ENCODE measurements at regions not wholly inside any gene's neighbourhood (a gene's known extent, or its start where the extent isn't known, plus 50 kb on each side); places are given as distances from the start of the nearest gene placed in this dataset.

GRCh38 chr18:61086657-61087056, 246.6 kb upstream of the CDH20 start (continued):
- TF ChIP-seq AFF4 (CRISPR knock-in tag; IDR thresholded peaks at IDR 0.05), result no peak
- no peak for TF ChIP-seq FOXP1 (CRISPR knock-in tag; IDR thresholded peaks at IDR 0.05)
- no peak for TF ChIP-seq ZBTB33 (CRISPR knock-in tag; IDR thresholded peaks at IDR 0.05)
- TF ChIP-seq, protein P1, sequence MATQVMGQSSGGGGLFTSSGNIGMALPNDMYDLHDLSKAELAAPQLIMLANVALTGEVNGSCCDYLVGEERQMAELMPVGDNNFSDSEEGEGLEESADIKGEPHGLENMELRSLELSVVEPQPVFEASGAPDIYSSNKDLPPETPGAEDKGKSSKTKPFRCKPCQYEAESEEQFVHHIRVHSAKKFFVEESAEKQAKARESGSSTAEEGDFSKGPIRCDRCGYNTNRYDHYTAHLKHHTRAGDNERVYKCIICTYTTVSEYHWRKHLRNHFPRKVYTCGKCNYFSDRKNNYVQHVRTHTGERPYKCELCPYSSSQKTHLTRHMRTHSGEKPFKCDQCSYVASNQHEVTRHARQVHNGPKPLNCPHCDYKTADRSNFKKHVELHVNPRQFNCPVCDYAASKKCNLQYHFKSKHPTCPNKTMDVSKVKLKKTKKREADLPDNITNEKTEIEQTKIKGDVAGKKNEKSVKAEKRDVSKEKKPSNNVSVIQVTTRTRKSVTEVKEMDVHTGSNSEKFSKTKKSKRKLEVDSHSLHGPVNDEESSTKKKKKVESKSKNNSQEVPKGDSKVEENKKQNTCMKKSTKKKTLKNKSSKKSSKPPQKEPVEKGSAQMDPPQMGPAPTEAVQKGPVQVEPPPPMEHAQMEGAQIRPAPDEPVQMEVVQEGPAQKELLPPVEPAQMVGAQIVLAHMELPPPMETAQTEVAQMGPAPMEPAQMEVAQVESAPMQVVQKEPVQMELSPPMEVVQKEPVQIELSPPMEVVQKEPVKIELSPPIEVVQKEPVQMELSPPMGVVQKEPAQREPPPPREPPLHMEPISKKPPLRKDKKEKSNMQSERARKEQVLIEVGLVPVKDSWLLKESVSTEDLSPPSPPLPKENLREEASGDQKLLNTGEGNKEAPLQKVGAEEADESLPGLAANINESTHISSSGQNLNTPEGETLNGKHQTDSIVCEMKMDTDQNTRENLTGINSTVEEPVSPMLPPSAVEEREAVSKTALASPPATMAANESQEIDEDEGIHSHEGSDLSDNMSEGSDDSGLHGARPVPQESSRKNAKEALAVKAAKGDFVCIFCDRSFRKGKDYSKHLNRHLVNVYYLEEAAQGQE (IDR thresholded peaks at IDR 0.05; ENCODE audit: borderline replicate concordance), result no peak
- TF ChIP-seq, protein P1 (CRISPR knock-in tag; IDR thresholded peaks at IDR 0.05; ENCODE audit: low read depth), result no peak
- TF ChIP-seq ZNF124 (CRISPR knock-in tag; IDR thresholded peaks at IDR 0.05), result no peak
